Gastroesophageal sphincter (tissue), 3 donors: ENCODE measurements at regions not wholly inside any gene's neighbourhood (a gene's known extent, or its start where the extent isn't known, plus 50 kb on each side); places are given as distances from the start of the nearest gene placed in this dataset.

Source experiments
- CTCF ChIP-seq, 4 experiments: fragments of 200-600 bp in 2 of 4; fragments of 450-650 bp in 2 of 4; sonication (generic) in 1 of 4; IDR thresholded peaks; one replicate each; pipeline ENCODE4 v1.5.1; 2017 to 2019; ENCODE audit warnings: antibody characterized with exemption in 4 of 4, mild to moderate bottlenecking in 2 of 4, moderate library complexity in 2 of 4
- POLR2AphosphoS5 ChIP-seq: sonication (generic); formaldehyde crosslinking; IDR thresholded peaks from one replicate; pipeline ENCODE4 v1.6.1; 2017; ENCODE audit warnings: antibody characterized with exemption

DNA sequence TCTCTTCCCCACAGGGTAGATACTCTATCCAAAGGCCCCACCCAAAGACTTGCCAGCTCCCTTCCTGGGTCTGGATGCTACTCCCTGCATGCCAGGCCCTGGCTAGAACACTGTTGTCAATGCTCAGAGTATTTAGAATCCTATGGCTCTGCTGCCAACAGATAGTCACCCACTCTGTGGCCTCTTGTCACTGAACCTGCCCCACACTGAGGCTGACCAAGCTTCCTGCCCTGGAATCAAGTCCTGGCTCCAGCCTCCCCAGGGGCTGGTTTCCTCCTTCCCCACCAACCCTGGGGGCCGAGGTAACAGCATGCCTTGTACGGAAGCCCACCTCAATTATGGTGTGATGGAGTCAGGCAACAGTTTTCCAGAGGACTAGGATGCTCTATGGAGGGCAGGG lies 63.3 kb downstream of the EFNB1 start:
- TF ChIP-seq CTCF (IDR thresholded peaks at IDR 0.05) (no peak), POLR2AphosphoS5 (no peak)
